ENCODE measurements at regions not wholly inside any gene's neighbourhood (a gene's known extent, or its start where the extent isn't known, plus 50 kb on each side); places are given as distances from the start of the nearest gene placed in this dataset.

DNA sequence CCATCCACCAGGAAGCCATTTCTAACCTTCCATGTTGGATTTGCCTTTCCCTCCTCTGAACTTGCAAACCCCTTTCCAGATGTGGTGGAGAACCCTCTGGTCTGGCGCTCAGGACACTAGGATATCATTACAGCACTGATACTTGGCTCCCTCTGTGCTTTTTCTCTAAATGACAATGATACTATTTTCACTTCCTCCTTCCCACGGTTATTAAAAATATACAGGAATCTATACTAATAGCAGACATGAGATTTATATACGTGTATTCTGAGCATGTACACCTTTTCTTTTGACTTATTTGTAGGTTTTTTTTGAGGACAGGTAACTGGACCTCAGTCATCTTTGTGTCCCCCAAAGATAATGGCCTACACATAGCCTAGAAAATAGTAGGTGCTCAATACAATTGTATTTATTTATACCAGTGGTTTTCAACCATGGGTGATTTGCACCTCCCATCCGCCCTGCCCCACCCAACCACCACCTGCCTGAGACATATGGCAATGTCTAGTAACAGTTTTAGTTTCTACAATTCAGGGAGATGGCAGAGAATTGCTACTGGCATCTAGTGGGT is 60.4 kb upstream of the PLAC8 start:
- TF ChIP-seq SP1 (IDR thresholded peaks at IDR 0.05; ENCODE audit: low read depth) (no peak), SIN3A (IDR thresholded peaks at IDR 0.05; ENCODE audit: low read depth) (no peak), ZNF274 (IDR thresholded peaks at IDR 0.05; ENCODE audit: low read depth, low read length) (no peak)
- TF ChIP-seq, protein P1, sequence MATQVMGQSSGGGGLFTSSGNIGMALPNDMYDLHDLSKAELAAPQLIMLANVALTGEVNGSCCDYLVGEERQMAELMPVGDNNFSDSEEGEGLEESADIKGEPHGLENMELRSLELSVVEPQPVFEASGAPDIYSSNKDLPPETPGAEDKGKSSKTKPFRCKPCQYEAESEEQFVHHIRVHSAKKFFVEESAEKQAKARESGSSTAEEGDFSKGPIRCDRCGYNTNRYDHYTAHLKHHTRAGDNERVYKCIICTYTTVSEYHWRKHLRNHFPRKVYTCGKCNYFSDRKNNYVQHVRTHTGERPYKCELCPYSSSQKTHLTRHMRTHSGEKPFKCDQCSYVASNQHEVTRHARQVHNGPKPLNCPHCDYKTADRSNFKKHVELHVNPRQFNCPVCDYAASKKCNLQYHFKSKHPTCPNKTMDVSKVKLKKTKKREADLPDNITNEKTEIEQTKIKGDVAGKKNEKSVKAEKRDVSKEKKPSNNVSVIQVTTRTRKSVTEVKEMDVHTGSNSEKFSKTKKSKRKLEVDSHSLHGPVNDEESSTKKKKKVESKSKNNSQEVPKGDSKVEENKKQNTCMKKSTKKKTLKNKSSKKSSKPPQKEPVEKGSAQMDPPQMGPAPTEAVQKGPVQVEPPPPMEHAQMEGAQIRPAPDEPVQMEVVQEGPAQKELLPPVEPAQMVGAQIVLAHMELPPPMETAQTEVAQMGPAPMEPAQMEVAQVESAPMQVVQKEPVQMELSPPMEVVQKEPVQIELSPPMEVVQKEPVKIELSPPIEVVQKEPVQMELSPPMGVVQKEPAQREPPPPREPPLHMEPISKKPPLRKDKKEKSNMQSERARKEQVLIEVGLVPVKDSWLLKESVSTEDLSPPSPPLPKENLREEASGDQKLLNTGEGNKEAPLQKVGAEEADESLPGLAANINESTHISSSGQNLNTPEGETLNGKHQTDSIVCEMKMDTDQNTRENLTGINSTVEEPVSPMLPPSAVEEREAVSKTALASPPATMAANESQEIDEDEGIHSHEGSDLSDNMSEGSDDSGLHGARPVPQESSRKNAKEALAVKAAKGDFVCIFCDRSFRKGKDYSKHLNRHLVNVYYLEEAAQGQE (IDR thresholded peaks at IDR 0.05; ENCODE audit: low read depth): no peak
- TF ChIP-seq, protein P2, sequence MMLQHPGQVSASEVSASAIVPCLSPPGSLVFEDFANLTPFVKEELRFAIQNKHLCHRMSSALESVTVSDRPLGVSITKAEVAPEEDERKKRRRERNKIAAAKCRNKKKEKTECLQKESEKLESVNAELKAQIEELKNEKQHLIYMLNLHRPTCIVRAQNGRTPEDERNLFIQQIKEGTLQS (IDR thresholded peaks at IDR 0.05): no peak
- TF ChIP-seq, protein P3, sequence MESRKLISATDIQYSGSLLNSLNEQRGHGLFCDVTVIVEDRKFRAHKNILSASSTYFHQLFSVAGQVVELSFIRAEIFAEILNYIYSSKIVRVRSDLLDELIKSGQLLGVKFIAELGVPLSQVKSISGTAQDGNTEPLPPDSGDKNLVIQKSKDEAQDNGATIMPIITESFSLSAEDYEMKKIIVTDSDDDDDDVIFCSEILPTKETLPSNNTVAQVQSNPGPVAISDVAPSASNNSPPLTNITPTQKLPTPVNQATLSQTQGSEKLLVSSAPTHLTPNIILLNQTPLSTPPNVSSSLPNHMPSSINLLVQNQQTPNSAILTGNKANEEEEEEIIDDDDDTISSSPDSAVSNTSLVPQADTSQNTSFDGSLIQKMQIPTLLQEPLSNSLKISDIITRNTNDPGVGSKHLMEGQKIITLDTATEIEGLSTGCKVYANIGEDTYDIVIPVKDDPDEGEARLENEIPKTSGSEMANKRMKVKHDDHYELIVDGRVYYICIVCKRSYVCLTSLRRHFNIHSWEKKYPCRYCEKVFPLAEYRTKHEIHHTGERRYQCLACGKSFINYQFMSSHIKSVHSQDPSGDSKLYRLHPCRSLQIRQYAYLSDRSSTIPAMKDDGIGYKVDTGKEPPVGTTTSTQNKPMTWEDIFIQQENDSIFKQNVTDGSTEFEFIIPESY (IDR thresholded peaks at IDR 0.05; ENCODE audit: extremely low read depth, insufficient replicate concordance, low read length): no peak
- TF ChIP-seq, protein P4, sequence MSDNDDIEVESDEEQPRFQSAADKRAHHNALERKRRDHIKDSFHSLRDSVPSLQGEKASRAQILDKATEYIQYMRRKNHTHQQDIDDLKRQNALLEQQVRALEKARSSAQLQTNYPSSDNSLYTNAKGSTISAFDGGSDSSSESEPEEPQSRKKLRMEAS (IDR thresholded peaks at IDR 0.05): no peak
- H3K79me2 ChIP-seq (ENCODE audit: insufficient read depth, low read length): no peaks in the 10 kb centered on the region
- peaks cover 3% of the 10 kb centered on the region; the same call in 1 of the 2 replicates for H3K9me2 ChIP-seq (ENCODE audit: insufficient read depth)
- H3K9ac ChIP-seq (ENCODE audit: low read length): no peak overlapping the region
- no peak overlapping the region for H2AFZ ChIP-seq (ENCODE audit: low read depth, low read length, poor library complexity, severe bottlenecking)
- ChIA-PET RAD21 (ENCODE audit: low non-redundant PET in 1 of 2, low total read pairs in 2 of 2, uncharacterized antibody in 2 of 2, unreplicated experiment in 2 of 2) (no interaction called here), CTCF (no interaction called here), POLR2A (no interaction called here)
- peaks cover 4 to 7% of the 10 kb centered on the region in 2 experiments; a peak in 2 of 4 replicates for H3K4me1 ChIP-seq (ENCODE audit: control insufficient read depth in 1 of 2, insufficient read depth in 2 of 2, low read length in 2 of 2)
- no peak overlapping the region for H3K4me3 ChIP-seq (replicated peaks in 1 of 2; ENCODE audit: low read depth in 1 of 2, low read length in 2 of 2)
- DNase-seq (ENCODE audit: low read depth, low spot score) (no peak), ATAC-seq (no peak)
- intact Hi-C loops (cut with micrococcal nuclease): no loop called here
- no peaks in the 10 kb centered on the region for H4K20me1 ChIP-seq (ENCODE audit: insufficient read depth)
- no peaks in the 10 kb centered on the region for H3K27me3 ChIP-seq (ENCODE audit: insufficient read depth, low read length)
- no peak overlapping the region for H3K4me2 ChIP-seq (ENCODE audit: low read length)
- BruUV-seq (replicated peaks): no TSS peak
- no peaks in the 10 kb centered on the region for H3K9me3 ChIP-seq (ENCODE audit: control insufficient read depth in 1 of 2, insufficient read depth in 1 of 2, low read depth in 1 of 2, low read length in 2 of 2)
- no peaks in the 10 kb centered on the region for H3K36me3 ChIP-seq (ENCODE audit: control insufficient read depth in 1 of 2, insufficient read depth in 2 of 2, low read length in 2 of 2)
- no peak overlapping the region for H3K27ac ChIP-seq (ENCODE audit: low read depth, low read length)
